Mesothelial cell of epicardium (in vitro differentiated cells): ENCODE measurements at regions not wholly inside any gene's neighbourhood (a gene's known extent, or its start where the extent isn't known, plus 50 kb on each side); places are given as distances from the start of the nearest gene placed in this dataset.
A peak's percentile ranks its signal among the peaks of the same experiment; 100 is the strongest.

Source experiments
- DNase-seq, 2 experiments: peaks; one replicate each; pipeline ENCODE4 v3.0.0; 2021; ENCODE audit warnings: low spot score in 2 of 2; ENCODE audit not compliant: unreplicated experiment in 2 of 2
- H3K27ac Mint-ChIP-seq: 2 replicates; pipeline ENCODE4 v1.8.0; 2021; ENCODE audit warnings: mixed read lengths
- H3K27me3 Mint-ChIP-seq: 2 replicates; pipeline ENCODE4 v1.8.0; 2021; ENCODE audit warnings: low read depth, mixed read lengths
- H3K36me3 Mint-ChIP-seq: 2 replicates; pipeline ENCODE4 v1.8.0; 2021; ENCODE audit warnings: mixed read lengths
- H3K4me1 Mint-ChIP-seq: 2 replicates; pipeline ENCODE4 v1.8.0; 2021; ENCODE audit warnings: mixed read lengths
- H3K4me3 Mint-ChIP-seq: 2 replicates; pipeline ENCODE4 v1.8.0; 2021; ENCODE audit warnings: mild to moderate bottlenecking, moderate library complexity, mixed read lengths
- H3K9me3 Mint-ChIP-seq: 2 replicates; pipeline ENCODE4 v1.8.0; 2021; ENCODE audit warnings: mixed read lengths
- CTCF ChIP-seq: fragments of 200-600 bp; sonication (generic); IDR thresholded peaks from one replicate; pipeline ENCODE4 v1.5.0; 2021; ENCODE audit warnings: antibody characterized with exemption; ENCODE audit not compliant: unreplicated experiment

GRCh38 chr9:126109575-126109974 is 217.1 kb upstream of the MVB12B start:
- no peaks in the 10 kb centered on the region for H3K9me3 Mint-ChIP-seq
- no peak for DNase-seq
- H3K27me3 Mint-ChIP-seq = peaks cover 71% of the 10 kb centered on the region

GRCh38 chr9:126111556-126111955 is 215.1 kb upstream of the MVB12B start:
- DNase-seq = no peak
- Mint-ChIP-seq H3K4me3 (no peak overlapping the region), H3K4me1 (no peaks in the 10 kb centered on the region), H3K27me3 (peaks cover 83% of the 10 kb centered on the region), H3K9me3 (no peaks in the 10 kb centered on the region), H3K36me3 (no peaks in the 10 kb centered on the region), H3K27ac (no peak overlapping the region)
- TF ChIP-seq CTCF = no peak

More at GRCh38 chr9:126109575-126109974, 217.1 kb upstream of the MVB12B start:
- no peak for TF ChIP-seq CTCF
- Mint-ChIP-seq H3K36me3 (no peaks in the 10 kb centered on the region), H3K4me3 (no peak overlapping the region), H3K27ac (no peak overlapping the region), H3K4me1 (no peaks in the 10 kb centered on the region)

GRCh38 chr9:126112135-126112720 is 214.4 kb upstream of the MVB12B start:
- DNase-seq = no peak
- no peak overlapping the region for H3K27ac Mint-ChIP-seq
- no peaks in the 10 kb centered on the region for H3K36me3 Mint-ChIP-seq
- H3K4me1 Mint-ChIP-seq = no peaks in the 10 kb centered on the region
- no peaks in the 10 kb centered on the region for H3K9me3 Mint-ChIP-seq
- peaks cover 83% of the 10 kb centered on the region for H3K27me3 Mint-ChIP-seq
- no peak overlapping the region for H3K4me3 Mint-ChIP-seq
- TF ChIP-seq CTCF = no peak

- Mint-ChIP-seq H3K27me3 (peaks cover 87% of the 10 kb centered on the region), H3K9me3 (no peaks in the 10 kb centered on the region), H3K36me3 (no peaks in the 10 kb centered on the region), H3K27ac (no peak overlapping the region), H3K4me1 (no peaks in the 10 kb centered on the region), H3K4me3 (no peak overlapping the region)
- TF ChIP-seq CTCF = no peak
- peak in 1 of 2 experiments; percentile 16 for DNase-seq
Observed at GRCh38 chr9:126113176-126113575, 213.5 kb upstream of the MVB12B start.

GRCh38 chr9:126113756-126114408 is 212.7 kb upstream of the MVB12B start:
- no peak for TF ChIP-seq CTCF
- no peaks in the 10 kb centered on the region for H3K9me3 Mint-ChIP-seq
- H3K27ac Mint-ChIP-seq = no peak overlapping the region
- no peak overlapping the region for H3K4me3 Mint-ChIP-seq
- no peaks in the 10 kb centered on the region for H3K36me3 Mint-ChIP-seq
- peak in 1 of 2 experiments; percentile 29 for DNase-seq
- H3K27me3 Mint-ChIP-seq = peaks cover 80% of the 10 kb centered on the region
- no peaks in the 10 kb centered on the region for H3K4me1 Mint-ChIP-seq
